ENCODE measurements at regions not wholly inside any gene's neighbourhood (a gene's known extent, or its start where the extent isn't known, plus 50 kb on each side); places are given as distances from the start of the nearest gene placed in this dataset.
A peak's percentile ranks its signal among the peaks of the same experiment; 100 is the strongest.

GRCh38 chr4:79210636-79211049 is 115.2 kb downstream of the NAA11 start (continued):
- TF ChIP-seq GMEB1 (CRISPR knock-in tag; IDR thresholded peaks at IDR 0.05) = no peak
- TF ChIP-seq THRAP3 (IDR thresholded peaks at IDR 0.05; ENCODE audit: borderline replicate concordance) = no peak
- TF ChIP-seq HEY1 (CRISPR knock-in tag; IDR thresholded peaks at IDR 0.05; ENCODE audit: borderline replicate concordance) = 0 out of 2 replicates have a peak, but pooled peaks have one; percentile 33
- TF ChIP-seq, protein P1, sequence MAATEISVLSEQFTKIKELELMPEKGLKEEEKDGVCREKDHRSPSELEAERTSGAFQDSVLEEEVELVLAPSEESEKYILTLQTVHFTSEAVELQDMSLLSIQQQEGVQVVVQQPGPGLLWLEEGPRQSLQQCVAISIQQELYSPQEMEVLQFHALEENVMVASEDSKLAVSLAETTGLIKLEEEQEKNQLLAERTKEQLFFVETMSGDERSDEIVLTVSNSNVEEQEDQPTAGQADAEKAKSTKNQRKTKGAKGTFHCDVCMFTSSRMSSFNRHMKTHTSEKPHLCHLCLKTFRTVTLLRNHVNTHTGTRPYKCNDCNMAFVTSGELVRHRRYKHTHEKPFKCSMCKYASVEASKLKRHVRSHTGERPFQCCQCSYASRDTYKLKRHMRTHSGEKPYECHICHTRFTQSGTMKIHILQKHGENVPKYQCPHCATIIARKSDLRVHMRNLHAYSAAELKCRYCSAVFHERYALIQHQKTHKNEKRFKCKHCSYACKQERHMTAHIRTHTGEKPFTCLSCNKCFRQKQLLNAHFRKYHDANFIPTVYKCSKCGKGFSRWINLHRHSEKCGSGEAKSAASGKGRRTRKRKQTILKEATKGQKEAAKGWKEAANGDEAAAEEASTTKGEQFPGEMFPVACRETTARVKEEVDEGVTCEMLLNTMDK (IDR thresholded peaks at IDR 0.05; ENCODE audit: borderline replicate concordance, insufficient read depth, low read depth, low read length, poor library complexity, severe bottlenecking) = no peak
- peak; percentile 73; the same call in 1 of the 2 replicates for TF ChIP-seq POLR2H (tag; IDR thresholded peaks at IDR 0.05; ENCODE audit: low read depth)
- TF ChIP-seq CBX3 (IDR thresholded peaks at IDR 0.05; ENCODE audit: borderline replicate concordance in 1 of 2, low read length in 2 of 2) = no peak
- TF ChIP-seq TEAD1 (CRISPR knock-in tag; IDR thresholded peaks at IDR 0.05) = peak in 1 of 2 experiments; percentile 83; a peak in 2 of 4 replicates
- no peak for TF ChIP-seq SREBF1 (IDR thresholded peaks at IDR 0.05; ENCODE audit: borderline replicate concordance, low read depth, low read length)
- no peak for TF ChIP-seq SP2 (IDR thresholded peaks at IDR 0.05; ENCODE audit: extremely low read depth, low read depth, low read length, poor library complexity, severe bottlenecking)
- no peak for TF ChIP-seq GABPA (tag; conservative IDR thresholded peaks at IDR 0.05; ENCODE audit: low read depth)
- no peak for TF ChIP-seq MBD2 (IDR thresholded peaks at IDR 0.05; ENCODE audit: borderline replicate concordance, low read depth)
- TF ChIP-seq FOS (IDR thresholded peaks at IDR 0.05; ENCODE audit: extremely low read depth, insufficient read length) = no peak
- no peak for TF ChIP-seq ZBTB26 (CRISPR knock-in tag; IDR thresholded peaks at IDR 0.05)
- no peak for TF ChIP-seq POLR2A (conservative IDR thresholded peaks at IDR 0.05)
- no peak for TF ChIP-seq NR4A1 (CRISPR knock-in tag; IDR thresholded peaks at IDR 0.05)
- peak; percentile 76 for TF ChIP-seq NR4A1 (tag; IDR thresholded peaks at IDR 0.05)
- 0 out of 2 replicates have a peak, but pooled peaks have one; percentile 5 for TF ChIP-seq CREB3L1 (IDR thresholded peaks at IDR 0.05; ENCODE audit: borderline replicate concordance, low read depth)
- TF ChIP-seq NR2F6 (CRISPR knock-in tag; IDR thresholded peaks at IDR 0.05) = no peak

Measured in K562 (cell line).